GM21576 (cell line): ENCODE measurements at regions not wholly inside any gene's neighbourhood (a gene's known extent, or its start where the extent isn't known, plus 50 kb on each side); places are given as distances from the start of the nearest gene placed in this dataset.

ENCODE experiments used
- ATAC-seq: cut with Tn5 transposase; IDR thresholded peaks from one replicate; pipeline ENCODE4 v1.9.1; 2021; ENCODE audit warnings: mild to moderate bottlenecking, moderate library complexity; ENCODE audit not compliant: unreplicated experiment

- no peak for ATAC-seq
Measured at GRCh38 chr2:204454672-204455380, 90.4 kb upstream of the PARD3B start.

- no peak for ATAC-seq
Measured at GRCh38 chr2:204468746-204469429, 76.4 kb upstream of the PARD3B start.

GRCh38 chr2:204470178-204470620 lies 75.1 kb upstream of the PARD3B start:
- no peak for ATAC-seq

GRCh38 chr2:204470621-204471196 lies 74.6 kb upstream of the PARD3B start:
- no peak for ATAC-seq

- ATAC-seq, result no peak
Measured at GRCh38 chr2:204472375-204472774, 72.9 kb upstream of the PARD3B start.

GRCh38 chr2:204473224-204473623 lies 72.1 kb upstream of the PARD3B start:
- no peak for ATAC-seq

GRCh38 chr2:204475399-204475798 lies 69.9 kb upstream of the PARD3B start:
- no peak for ATAC-seq

GRCh38 chr2:204477358-204477950 lies 67.8 kb upstream of the PARD3B start:
- ATAC-seq, result no peak

- ATAC-seq, result no peak
Measured at GRCh38 chr2:204479557-204479956, 65.7 kb upstream of the PARD3B start.

GRCh38 chr2:204480676-204481075 lies 64.6 kb upstream of the PARD3B start:
- ATAC-seq, result no peak

GRCh38 chr2:204483608-204484081 lies 61.6 kb upstream of the PARD3B start:
- ATAC-seq, result no peak

- no peak for ATAC-seq
Measured at GRCh38 chr2:204486321-204486720, 59.0 kb upstream of the PARD3B start.

- no peak for ATAC-seq
Measured at GRCh38 chr2:204486805-204487204, 58.5 kb upstream of the PARD3B start.

GRCh38 chr2:204487447-204488229 lies 57.6 kb upstream of the PARD3B start:
- no peak for ATAC-seq

GRCh38 chr2:204491528-204491927 lies 53.7 kb upstream of the PARD3B start:
- ATAC-seq, result no peak

- no peak for ATAC-seq
Measured at GRCh38 chr2:204492417-204492816, 52.9 kb upstream of the PARD3B start.

- ATAC-seq, result no peak
Measured at GRCh38 chr2:204494681-204495080, 50.6 kb upstream of the PARD3B start.

GRCh38 chr2:204495381-204495780 lies 49.9 kb upstream of the PARD3B start:
- no peak for ATAC-seq
